Esophagus muscularis mucosa (tissue), 4 donors: ENCODE measurements at regions not wholly inside any gene's neighbourhood (a gene's known extent, or its start where the extent isn't known, plus 50 kb on each side); places are given as distances from the start of the nearest gene placed in this dataset.

Experiments
- EP300 ChIP-seq: sonication (generic); formaldehyde crosslinking; IDR thresholded peaks from one replicate; pipeline ENCODE4 v1.6.1; 2017; ENCODE audit warnings: antibody characterized with exemption
- POLR2A ChIP-seq: fragments of 450-650 bp; IDR thresholded peaks from one replicate; pipeline ENCODE4 v1.6.1; 2017; ENCODE audit warnings: antibody characterized with exemption, moderate library complexity, mild to moderate bottlenecking, low read depth
- POLR2AphosphoS5 ChIP-seq, 2 donors: sonication (generic); formaldehyde crosslinking; IDR thresholded peaks; one replicate each; pipeline ENCODE4 v1.6.1; 2017; ENCODE audit warnings: antibody characterized with exemption in 2 of 2
- TF ChIP-seq, protein P1 (sequence below), 3 experiments: fragments of 200-600 bp in 2 of 3; fragments of 450-650 bp in 1 of 3; sonication (generic) in 2 of 3; IDR thresholded peaks; one replicate each; pipeline ENCODE4 v1.5.1; 2017 to 2019; ENCODE audit warnings: antibody characterized with exemption in 3 of 3, mild to moderate bottlenecking in 2 of 3, moderate library complexity in 1 of 3

DNA sequence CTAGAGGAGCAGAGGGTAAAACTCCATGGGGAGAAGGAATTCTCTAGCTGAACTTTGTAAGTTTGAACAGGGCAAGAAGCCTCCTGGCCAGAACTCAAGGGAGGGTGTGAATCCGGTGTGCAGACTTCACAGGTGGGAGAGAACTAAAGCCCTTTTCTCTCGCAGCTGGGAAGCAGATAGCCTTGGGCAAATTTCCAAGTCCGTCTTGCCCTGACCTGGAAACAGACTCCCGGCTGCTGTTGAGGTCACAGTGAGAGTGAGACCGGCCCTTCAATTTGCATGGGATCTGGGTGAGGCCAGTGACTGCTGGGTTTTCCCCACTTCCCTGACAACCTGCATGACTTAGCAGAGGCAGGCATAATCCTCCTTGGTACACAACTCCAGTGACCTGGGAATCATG is 94.5 kb upstream of the ZNF827 start:
- TF ChIP-seq, protein P1, sequence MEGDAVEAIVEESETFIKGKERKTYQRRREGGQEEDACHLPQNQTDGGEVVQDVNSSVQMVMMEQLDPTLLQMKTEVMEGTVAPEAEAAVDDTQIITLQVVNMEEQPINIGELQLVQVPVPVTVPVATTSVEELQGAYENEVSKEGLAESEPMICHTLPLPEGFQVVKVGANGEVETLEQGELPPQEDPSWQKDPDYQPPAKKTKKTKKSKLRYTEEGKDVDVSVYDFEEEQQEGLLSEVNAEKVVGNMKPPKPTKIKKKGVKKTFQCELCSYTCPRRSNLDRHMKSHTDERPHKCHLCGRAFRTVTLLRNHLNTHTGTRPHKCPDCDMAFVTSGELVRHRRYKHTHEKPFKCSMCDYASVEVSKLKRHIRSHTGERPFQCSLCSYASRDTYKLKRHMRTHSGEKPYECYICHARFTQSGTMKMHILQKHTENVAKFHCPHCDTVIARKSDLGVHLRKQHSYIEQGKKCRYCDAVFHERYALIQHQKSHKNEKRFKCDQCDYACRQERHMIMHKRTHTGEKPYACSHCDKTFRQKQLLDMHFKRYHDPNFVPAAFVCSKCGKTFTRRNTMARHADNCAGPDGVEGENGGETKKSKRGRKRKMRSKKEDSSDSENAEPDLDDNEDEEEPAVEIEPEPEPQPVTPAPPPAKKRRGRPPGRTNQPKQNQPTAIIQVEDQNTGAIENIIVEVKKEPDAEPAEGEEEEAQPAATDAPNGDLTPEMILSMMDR (IDR thresholded peaks at IDR 0.05), result no peak
- no peak for TF ChIP-seq EP300
- no peak for TF ChIP-seq POLR2A
- no peak for TF ChIP-seq POLR2AphosphoS5 (IDR thresholded peaks at IDR 0.05)
